ENCODE measurements at regions not wholly inside any gene's neighbourhood (a gene's known extent, or its start where the extent isn't known, plus 50 kb on each side); places are given as distances from the start of the nearest gene placed in this dataset.
"Not testable (repeated sequence)": the region's sequence is repeated elsewhere in the genome, so short reads cannot be mapped to it uniquely, and the experiment has no call there.

DNA sequence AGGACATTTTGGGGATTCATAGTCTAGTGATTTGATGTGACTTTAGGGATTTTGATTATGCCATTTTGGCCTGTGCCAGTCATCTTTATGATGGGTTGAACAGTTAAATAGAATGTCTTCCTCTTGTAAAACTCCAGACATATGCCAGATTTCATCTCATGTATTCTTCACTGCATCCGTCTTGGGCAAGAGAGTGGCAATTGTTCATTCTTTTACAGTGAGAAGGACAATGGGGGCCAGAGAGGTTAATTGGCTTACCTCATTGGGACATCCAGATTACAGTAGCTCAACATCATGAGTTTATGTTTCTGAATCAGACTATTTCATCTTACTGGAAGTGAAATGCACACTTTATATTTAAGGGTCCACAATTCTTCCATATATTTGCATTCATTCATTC is 108.2 kb upstream of the SLC38A2 start:
- DNase-seq (ENCODE audit: low spot score): no peak
- no peaks in the 10 kb centered on the region for H3K27me3 Mint-ChIP-seq (ENCODE audit: low read depth)
- no peaks in the 10 kb centered on the region for H3K9me3 Mint-ChIP-seq (ENCODE audit: low read depth)
- H3K36me3 Mint-ChIP-seq (ENCODE audit: low read depth): peaks cover 2% of the 10 kb centered on the region
- peaks cover 12% of the 10 kb centered on the region for H3K4me1 Mint-ChIP-seq (ENCODE audit: low read depth)
- no peak overlapping the region for H3K4me3 Mint-ChIP-seq (ENCODE audit: unreplicated experiment)
- H3K27ac Mint-ChIP-seq (ENCODE audit: unreplicated experiment): no peak overlapping the region
- TF ChIP-seq, protein P1, sequence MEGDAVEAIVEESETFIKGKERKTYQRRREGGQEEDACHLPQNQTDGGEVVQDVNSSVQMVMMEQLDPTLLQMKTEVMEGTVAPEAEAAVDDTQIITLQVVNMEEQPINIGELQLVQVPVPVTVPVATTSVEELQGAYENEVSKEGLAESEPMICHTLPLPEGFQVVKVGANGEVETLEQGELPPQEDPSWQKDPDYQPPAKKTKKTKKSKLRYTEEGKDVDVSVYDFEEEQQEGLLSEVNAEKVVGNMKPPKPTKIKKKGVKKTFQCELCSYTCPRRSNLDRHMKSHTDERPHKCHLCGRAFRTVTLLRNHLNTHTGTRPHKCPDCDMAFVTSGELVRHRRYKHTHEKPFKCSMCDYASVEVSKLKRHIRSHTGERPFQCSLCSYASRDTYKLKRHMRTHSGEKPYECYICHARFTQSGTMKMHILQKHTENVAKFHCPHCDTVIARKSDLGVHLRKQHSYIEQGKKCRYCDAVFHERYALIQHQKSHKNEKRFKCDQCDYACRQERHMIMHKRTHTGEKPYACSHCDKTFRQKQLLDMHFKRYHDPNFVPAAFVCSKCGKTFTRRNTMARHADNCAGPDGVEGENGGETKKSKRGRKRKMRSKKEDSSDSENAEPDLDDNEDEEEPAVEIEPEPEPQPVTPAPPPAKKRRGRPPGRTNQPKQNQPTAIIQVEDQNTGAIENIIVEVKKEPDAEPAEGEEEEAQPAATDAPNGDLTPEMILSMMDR (IDR thresholded peaks at IDR 0.05): no peak

GRCh38 chr12:46480316-46480715 is 107.7 kb upstream of the SLC38A2 start:
- Mint-ChIP-seq H3K9me3 (ENCODE audit: low read depth) (no peaks in the 10 kb centered on the region), H3K4me3 (ENCODE audit: unreplicated experiment) (no peak overlapping the region), H3K36me3 (ENCODE audit: low read depth) (peaks cover 2% of the 10 kb centered on the region), H3K27me3 (ENCODE audit: low read depth) (no peaks in the 10 kb centered on the region), H3K27ac (ENCODE audit: unreplicated experiment) (no peak overlapping the region), H3K4me1 (ENCODE audit: low read depth) (peaks cover 12% of the 10 kb centered on the region)
- DNase-seq (ENCODE audit: low spot score): no peak
- TF ChIP-seq, protein P1 (IDR thresholded peaks at IDR 0.05): no peak

DNA sequence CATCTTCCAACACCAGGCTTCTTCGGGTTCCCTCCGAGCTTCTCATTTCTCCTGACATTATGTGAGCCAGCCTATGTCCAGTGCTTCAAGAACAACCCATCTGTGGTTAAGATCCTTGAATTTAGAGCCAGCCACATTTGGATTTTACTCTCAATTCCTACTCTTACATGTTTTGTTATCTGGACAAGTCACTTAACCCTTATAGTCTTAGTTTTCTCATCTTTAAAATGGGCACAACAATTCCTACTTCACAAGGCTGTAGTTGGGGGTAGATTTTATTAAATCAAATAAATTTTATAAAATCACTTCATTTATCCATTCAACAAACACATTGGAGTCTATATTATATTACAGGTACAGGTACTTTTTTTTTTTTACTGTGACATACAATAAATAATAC is 105.5 kb upstream of the SLC38A2 start:
- no peaks in the 10 kb centered on the region for H3K9me3 Mint-ChIP-seq (ENCODE audit: low read depth)
- TF ChIP-seq, protein P1 (IDR thresholded peaks at IDR 0.05): no peak
- no peaks in the 10 kb centered on the region for H3K36me3 Mint-ChIP-seq (ENCODE audit: low read depth)
- DNase-seq (ENCODE audit: low spot score): no peak
- H3K27me3 Mint-ChIP-seq (ENCODE audit: low read depth): no peaks in the 10 kb centered on the region
- H3K27ac Mint-ChIP-seq (ENCODE audit: unreplicated experiment): no peak overlapping the region
- no peak overlapping the region for H3K4me3 Mint-ChIP-seq (ENCODE audit: unreplicated experiment)
- peaks cover 23% of the 10 kb centered on the region for H3K4me1 Mint-ChIP-seq (ENCODE audit: low read depth)

GRCh38 chr12:46477541-46477940 is 105.0 kb upstream of the SLC38A2 start:
- DNase-seq (ENCODE audit: low spot score): no peak
- TF ChIP-seq, protein P1 (IDR thresholded peaks at IDR 0.05): no peak
- peaks cover 28% of the 10 kb centered on the region for H3K4me1 Mint-ChIP-seq (ENCODE audit: low read depth)

DNA sequence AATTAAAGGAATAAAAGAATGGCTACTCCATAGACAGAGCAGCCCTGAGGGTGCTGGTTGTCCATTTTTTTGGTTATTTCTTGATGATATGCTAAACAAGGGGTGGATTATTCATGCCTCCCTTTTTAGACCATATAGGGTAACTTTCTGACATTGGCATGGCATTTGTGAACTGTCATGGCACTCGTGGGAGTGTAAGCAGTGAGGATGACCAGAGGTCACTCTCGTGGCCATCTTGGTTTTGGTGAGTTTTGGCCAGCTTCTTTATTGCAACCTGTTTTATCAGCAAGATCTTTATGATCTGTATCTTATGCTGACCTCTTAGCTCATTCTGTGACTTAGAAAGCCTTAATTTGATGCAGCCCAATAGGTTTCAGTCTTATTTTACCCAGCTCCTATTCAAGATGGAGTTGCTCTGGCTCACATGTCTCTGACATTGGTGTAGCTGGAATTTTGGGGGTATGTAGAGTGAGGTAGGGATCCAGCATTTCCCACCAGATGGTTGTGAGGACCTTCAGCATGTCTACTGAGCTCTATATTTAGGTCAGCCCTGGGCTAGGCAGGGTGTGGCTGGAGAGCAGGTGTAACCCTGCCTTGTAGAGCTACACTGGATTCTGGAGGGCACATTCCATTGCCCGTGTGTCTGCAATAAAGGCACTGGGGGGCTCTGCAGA is 103.5 kb upstream of the SLC38A2 start:
- no peaks in the 10 kb centered on the region for H3K36me3 Mint-ChIP-seq (ENCODE audit: low read depth)
- no peaks in the 10 kb centered on the region for H3K9me3 Mint-ChIP-seq (ENCODE audit: low read depth)
- no peak for DNase-seq (ENCODE audit: low spot score)
- TF ChIP-seq, protein P1 (IDR thresholded peaks at IDR 0.05): no peak
- no peak overlapping the region for H3K4me3 Mint-ChIP-seq (ENCODE audit: unreplicated experiment)
- peaks cover 33% of the 10 kb centered on the region for H3K4me1 Mint-ChIP-seq (ENCODE audit: low read depth)
- no peak overlapping the region for H3K27ac Mint-ChIP-seq (ENCODE audit: unreplicated experiment)
- H3K27me3 Mint-ChIP-seq (ENCODE audit: low read depth): no peaks in the 10 kb centered on the region

More at GRCh38 chr12:46477541-46477940, 105.0 kb upstream of the SLC38A2 start:
- no peak overlapping the region for H3K27ac Mint-ChIP-seq (ENCODE audit: unreplicated experiment)
- no peaks in the 10 kb centered on the region for H3K27me3 Mint-ChIP-seq (ENCODE audit: low read depth)
- H3K4me3 Mint-ChIP-seq (ENCODE audit: unreplicated experiment): no peak overlapping the region
- no peaks in the 10 kb centered on the region for H3K9me3 Mint-ChIP-seq (ENCODE audit: low read depth)
- H3K36me3 Mint-ChIP-seq (ENCODE audit: low read depth): no peaks in the 10 kb centered on the region

DNA sequence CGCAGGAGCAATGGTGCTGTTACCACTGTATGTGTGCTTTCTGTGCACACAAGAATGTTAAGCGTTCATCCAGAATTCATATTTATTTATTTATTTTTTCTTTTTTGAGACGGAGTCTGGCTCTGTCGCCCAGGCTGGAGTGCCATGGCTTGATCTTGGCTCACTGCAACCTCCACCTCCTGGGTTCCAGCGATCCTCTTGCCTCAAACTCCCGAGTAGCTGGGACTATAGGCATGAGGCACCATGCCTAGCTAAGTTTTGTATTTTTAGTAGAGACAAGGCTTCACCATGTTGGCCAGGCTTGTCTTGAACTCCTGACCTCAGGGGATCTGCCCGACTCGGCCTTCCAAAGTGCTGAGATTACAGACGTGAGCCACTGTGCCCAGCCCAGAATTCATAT is 101.8 kb upstream of the SLC38A2 start:
- H3K27me3 Mint-ChIP-seq (ENCODE audit: low read depth); H3K36me3 Mint-ChIP-seq (ENCODE audit: low read depth); DNase-seq (ENCODE audit: low spot score); H3K4me3 Mint-ChIP-seq (ENCODE audit: unreplicated experiment); H3K9me3 Mint-ChIP-seq (ENCODE audit: low read depth): not testable (repeated sequence)
- Mint-ChIP-seq H3K4me1 (ENCODE audit: low read depth) (peaks cover 42% of the 10 kb centered on the region), H3K27ac (ENCODE audit: unreplicated experiment) (peak overlapping the region; percentile 79)

Measured in chondrocyte (in vitro differentiated cells).